ENCODE measurements at regions not wholly inside any gene's neighbourhood (a gene's known extent, or its start where the extent isn't known, plus 50 kb on each side); places are given as distances from the start of the nearest gene placed in this dataset.

GRCh38 chr5:7179364-7179763, 216.6 kb upstream of the ADCY2 start:
- H3K4me3 ChIP-seq (replicated peaks; ENCODE audit: insufficient read depth, low read length) = no peak overlapping the region
- H3K27ac ChIP-seq (replicated peaks) = no peak overlapping the region
- no peak for DNase-seq (ENCODE audit: low read depth in 1 of 2, low spot score in 1 of 2)
- TF ChIP-seq GABPA (IDR thresholded peaks at IDR 0.05; ENCODE audit: low read depth) (no peak), REST (IDR thresholded peaks at IDR 0.05; ENCODE audit: insufficient replicate concordance, low read depth) (no peak), POLR2AphosphoS5 (IDR thresholded peaks at IDR 0.05; ENCODE audit: low read depth) (no peak)
- H3K27me3 ChIP-seq (ENCODE audit: insufficient read depth, poor library complexity, severe bottlenecking) = no peaks in the 10 kb centered on the region

- TF ChIP-seq REST (IDR thresholded peaks at IDR 0.05; ENCODE audit: insufficient replicate concordance, low read depth) = no peak
- no peak for TF ChIP-seq CTCF (IDR thresholded peaks at IDR 0.05; ENCODE audit: insufficient read depth, low read length)
- no peak for TF ChIP-seq GABPA (IDR thresholded peaks at IDR 0.05; ENCODE audit: low read depth)
- no peak for TF ChIP-seq SPI1 (IDR thresholded peaks at IDR 0.05; ENCODE audit: borderline replicate concordance, low read depth)
- Histone ChIP-seq H3K4me3 (replicated peaks; ENCODE audit: insufficient read depth, low read length) (no peak overlapping the region), H3K27ac (replicated peaks) (no peak overlapping the region), H3K27me3 (ENCODE audit: insufficient read depth, poor library complexity, severe bottlenecking) (no peaks in the 10 kb centered on the region)
- DNase-seq (ENCODE audit: low read depth in 1 of 2, low spot score in 1 of 2) = no peak
Observed at GRCh38 chr5:7181841-7182240, 214.1 kb upstream of the ADCY2 start.

- no peak overlapping the region for H3K27ac ChIP-seq (replicated peaks)
- DNase-seq (ENCODE audit: low read depth in 1 of 2, low spot score in 1 of 2) = no peak
- no peaks in the 10 kb centered on the region for H3K27me3 ChIP-seq (ENCODE audit: insufficient read depth, poor library complexity, severe bottlenecking)
- TF ChIP-seq REST (IDR thresholded peaks at IDR 0.05; ENCODE audit: insufficient replicate concordance, low read depth) (no peak), GABPA (IDR thresholded peaks at IDR 0.05; ENCODE audit: low read depth) (no peak), SPI1 (IDR thresholded peaks at IDR 0.05; ENCODE audit: borderline replicate concordance, low read depth) (no peak), CTCF (IDR thresholded peaks at IDR 0.05; ENCODE audit: insufficient read depth, low read length) (no peak), POLR2AphosphoS5 (IDR thresholded peaks at IDR 0.05; ENCODE audit: low read depth) (no peak)
- H3K4me3 ChIP-seq (replicated peaks; ENCODE audit: insufficient read depth, low read length) = no peak overlapping the region
Observed at GRCh38 chr5:7185742-7186141, 210.2 kb upstream of the ADCY2 start.

- no peak for TF ChIP-seq GABPA (IDR thresholded peaks at IDR 0.05; ENCODE audit: low read depth)
- TF ChIP-seq REST (IDR thresholded peaks at IDR 0.05; ENCODE audit: insufficient replicate concordance, low read depth) = no peak
- TF ChIP-seq POLR2AphosphoS5 (IDR thresholded peaks at IDR 0.05; ENCODE audit: low read depth) = no peak
- no peak for TF ChIP-seq SPI1 (IDR thresholded peaks at IDR 0.05; ENCODE audit: borderline replicate concordance, low read depth)
- no peak for TF ChIP-seq CTCF (IDR thresholded peaks at IDR 0.05; ENCODE audit: insufficient read depth, low read length)
- Histone ChIP-seq H3K27me3 (ENCODE audit: insufficient read depth, poor library complexity, severe bottlenecking) (no peaks in the 10 kb centered on the region), H3K4me3 (replicated peaks; ENCODE audit: insufficient read depth, low read length) (no peak overlapping the region), H3K27ac (replicated peaks) (no peak overlapping the region)
- DNase-seq (ENCODE audit: low read depth in 1 of 2, low spot score in 1 of 2) = no peak
Observed at GRCh38 chr5:7186818-7187217, 209.1 kb upstream of the ADCY2 start.
